K562 (cell line): ENCODE measurements at regions not wholly inside any gene's neighbourhood (a gene's known extent, or its start where the extent isn't known, plus 50 kb on each side); places are given as distances from the start of the nearest gene placed in this dataset.

Experiments used
- DPF2 ChIP-seq: fragments of 450-650 bp; IDR thresholded peaks from 2 replicates; pipeline ENCODE4 v1.6.1; 2016
- MTA3 ChIP-seq: fragments of 450-650 bp; formaldehyde crosslinking; IDR thresholded peaks from 2 replicates; pipeline ENCODE4 v1.6.1; 2017; ENCODE audit warnings: mild to moderate bottlenecking, borderline replicate concordance
- POLR2A ChIP-seq: fragments of 450-650 bp; conservative IDR thresholded peaks from 2 replicates; pipeline ENCODE4 v1.6.1; 2016
- TBP ChIP-seq: optimal IDR thresholded peaks from 2 replicates; pipeline ENCODE3; 2011; ENCODE audit warnings: low read depth, low read length, improper control_type of control experiment
- TF ChIP-seq, protein P1 (sequence below): sonication (generic); formaldehyde crosslinking; IDR thresholded peaks from 2 replicates; pipeline ENCODE4 v1.8.1; 2023; ENCODE audit warnings: mild to moderate bottlenecking, missing genetic modification reagents
- TF ChIP-seq, protein P2 (sequence below), 2 experiments: fragments of 450-650 bp in 1 of 2; sonication (generic) in 1 of 2; formaldehyde crosslinking in 1 of 2; IDR thresholded peaks; 2 replicates each; pipeline versions ENCODE4 v1.7.1 to v1.9.0; 2016 to 2022; ENCODE audit warnings: inconsistent platforms in 1 of 2, mild to moderate bottlenecking in 1 of 2, missing genetic modification reagents in 1 of 2
- TF ChIP-seq, protein P3 (sequence below): fragments of 200-800 bp; sonication (Bioruptor generic); IDR thresholded peaks from 2 replicates; pipeline ENCODE4 v1.6.1; 2017; ENCODE audit warnings: missing genetic modification characterization, missing compliant biosample characterization
- TF ChIP-seq, protein P4 (sequence below): sonication (generic); formaldehyde crosslinking; IDR thresholded peaks from 2 replicates; pipeline ENCODE4 v1.8.0; 2022; ENCODE audit warnings: missing genetic modification reagents, mild to moderate bottlenecking, borderline replicate concordance

DNA sequence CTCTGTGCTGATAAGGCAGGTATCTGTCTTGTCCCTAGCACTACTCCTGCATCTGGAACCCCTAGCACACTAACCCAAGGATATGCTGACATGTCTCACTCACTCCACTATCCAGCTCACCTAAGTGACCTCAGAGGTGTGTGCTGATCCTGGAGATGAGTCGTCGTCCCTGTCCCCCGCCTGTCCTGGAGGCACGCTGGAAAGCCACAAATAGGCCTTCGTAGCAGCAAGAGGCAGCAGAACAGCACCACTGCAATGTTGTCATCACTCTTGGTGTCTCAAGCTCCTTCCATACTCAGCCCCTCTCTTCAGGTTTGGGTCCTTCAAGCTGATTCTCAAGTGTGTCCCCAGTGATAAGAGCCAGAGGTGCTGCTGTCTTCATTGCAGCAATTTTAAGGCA, 73.0 kb upstream of the ITGA6 start:
- TF ChIP-seq DPF2 (no peak), POLR2A (no peak), MTA3 (no peak), TBP (no peak)
- TF ChIP-seq, protein P1, sequence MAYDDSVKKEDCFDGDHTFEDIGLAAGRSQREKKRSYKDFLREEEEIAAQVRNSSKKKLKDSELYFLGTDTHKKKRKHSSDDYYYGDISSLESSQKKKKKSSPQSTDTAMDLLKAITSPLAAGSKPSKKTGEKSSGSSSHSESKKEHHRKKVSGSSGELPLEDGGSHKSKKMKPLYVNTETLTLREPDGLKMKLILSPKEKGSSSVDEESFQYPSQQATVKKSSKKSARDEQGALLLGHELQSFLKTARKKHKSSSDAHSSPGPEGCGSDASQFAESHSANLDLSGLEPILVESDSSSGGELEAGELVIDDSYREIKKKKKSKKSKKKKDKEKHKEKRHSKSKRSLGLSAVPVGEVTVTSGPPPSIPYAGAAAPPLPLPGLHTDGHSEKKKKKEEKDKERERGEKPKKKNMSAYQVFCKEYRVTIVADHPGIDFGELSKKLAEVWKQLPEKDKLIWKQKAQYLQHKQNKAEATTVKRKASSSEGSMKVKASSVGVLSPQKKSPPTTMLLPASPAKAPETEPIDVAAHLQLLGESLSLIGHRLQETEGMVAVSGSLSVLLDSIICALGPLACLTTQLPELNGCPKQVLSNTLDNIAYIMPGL, result no peak
- TF ChIP-seq, protein P2, sequence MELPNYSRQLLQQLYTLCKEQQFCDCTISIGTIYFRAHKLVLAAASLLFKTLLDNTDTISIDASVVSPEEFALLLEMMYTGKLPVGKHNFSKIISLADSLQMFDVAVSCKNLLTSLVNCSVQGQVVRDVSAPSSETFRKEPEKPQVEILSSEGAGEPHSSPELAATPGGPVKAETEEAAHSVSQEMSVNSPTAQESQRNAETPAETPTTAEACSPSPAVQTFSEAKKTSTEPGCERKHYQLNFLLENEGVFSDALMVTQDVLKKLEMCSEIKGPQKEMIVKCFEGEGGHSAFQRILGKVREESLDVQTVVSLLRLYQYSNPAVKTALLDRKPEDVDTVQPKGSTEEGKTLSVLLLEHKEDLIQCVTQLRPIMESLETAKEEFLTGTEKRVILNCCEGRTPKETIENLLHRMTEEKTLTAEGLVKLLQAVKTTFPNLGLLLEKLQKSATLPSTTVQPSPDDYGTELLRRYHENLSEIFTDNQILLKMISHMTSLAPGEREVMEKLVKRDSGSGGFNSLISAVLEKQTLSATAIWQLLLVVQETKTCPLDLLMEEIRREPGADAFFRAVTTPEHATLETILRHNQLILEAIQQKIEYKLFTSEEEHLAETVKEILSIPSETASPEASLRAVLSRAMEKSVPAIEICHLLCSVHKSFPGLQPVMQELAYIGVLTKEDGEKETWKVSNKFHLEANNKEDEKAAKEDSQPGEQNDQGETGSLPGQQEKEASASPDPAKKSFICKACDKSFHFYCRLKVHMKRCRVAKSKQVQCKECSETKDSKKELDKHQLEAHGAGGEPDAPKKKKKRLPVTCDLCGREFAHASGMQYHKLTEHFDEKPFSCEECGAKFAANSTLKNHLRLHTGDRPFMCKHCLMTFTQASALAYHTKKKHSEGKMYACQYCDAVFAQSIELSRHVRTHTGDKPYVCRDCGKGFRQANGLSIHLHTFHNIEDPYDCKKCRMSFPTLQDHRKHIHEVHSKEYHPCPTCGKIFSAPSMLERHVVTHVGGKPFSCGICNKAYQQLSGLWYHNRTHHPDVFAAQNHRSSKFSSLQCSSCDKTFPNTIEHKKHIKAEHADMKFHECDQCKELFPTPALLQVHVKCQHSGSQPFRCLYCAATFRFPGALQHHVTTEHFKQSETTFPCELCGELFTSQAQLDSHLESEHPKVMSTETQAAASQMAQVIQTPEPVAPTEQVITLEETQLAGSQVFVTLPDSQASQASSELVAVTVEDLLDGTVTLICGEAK (IDR thresholded peaks at IDR 0.05), result no peak
- TF ChIP-seq, protein P2 (CRISPR knock-in tag; IDR thresholded peaks at IDR 0.05), result no peak
- TF ChIP-seq, protein P3, sequence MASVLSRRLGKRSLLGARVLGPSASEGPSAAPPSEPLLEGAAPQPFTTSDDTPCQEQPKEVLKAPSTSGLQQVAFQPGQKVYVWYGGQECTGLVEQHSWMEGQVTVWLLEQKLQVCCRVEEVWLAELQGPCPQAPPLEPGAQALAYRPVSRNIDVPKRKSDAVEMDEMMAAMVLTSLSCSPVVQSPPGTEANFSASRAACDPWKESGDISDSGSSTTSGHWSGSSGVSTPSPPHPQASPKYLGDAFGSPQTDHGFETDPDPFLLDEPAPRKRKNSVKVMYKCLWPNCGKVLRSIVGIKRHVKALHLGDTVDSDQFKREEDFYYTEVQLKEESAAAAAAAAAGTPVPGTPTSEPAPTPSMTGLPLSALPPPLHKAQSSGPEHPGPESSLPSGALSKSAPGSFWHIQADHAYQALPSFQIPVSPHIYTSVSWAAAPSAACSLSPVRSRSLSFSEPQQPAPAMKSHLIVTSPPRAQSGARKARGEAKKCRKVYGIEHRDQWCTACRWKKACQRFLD (CRISPR knock-in tag), result no peak
- TF ChIP-seq, protein P4, sequence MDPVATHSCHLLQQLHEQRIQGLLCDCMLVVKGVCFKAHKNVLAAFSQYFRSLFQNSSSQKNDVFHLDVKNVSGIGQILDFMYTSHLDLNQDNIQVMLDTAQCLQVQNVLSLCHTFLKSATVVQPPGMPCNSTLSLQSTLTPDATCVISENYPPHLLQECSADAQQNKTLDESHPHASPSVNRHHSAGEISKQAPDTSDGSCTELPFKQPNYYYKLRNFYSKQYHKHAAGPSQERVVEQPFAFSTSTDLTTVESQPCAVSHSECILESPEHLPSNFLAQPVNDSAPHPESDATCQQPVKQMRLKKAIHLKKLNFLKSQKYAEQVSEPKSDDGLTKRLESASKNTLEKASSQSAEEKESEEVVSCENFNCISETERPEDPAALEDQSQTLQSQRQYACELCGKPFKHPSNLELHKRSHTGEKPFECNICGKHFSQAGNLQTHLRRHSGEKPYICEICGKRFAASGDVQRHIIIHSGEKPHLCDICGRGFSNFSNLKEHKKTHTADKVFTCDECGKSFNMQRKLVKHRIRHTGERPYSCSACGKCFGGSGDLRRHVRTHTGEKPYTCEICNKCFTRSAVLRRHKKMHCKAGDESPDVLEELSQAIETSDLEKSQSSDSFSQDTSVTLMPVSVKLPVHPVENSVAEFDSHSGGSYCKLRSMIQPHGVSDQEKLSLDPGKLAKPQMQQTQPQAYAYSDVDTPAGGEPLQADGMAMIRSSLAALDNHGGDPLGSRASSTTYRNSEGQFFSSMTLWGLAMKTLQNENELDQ (CRISPR knock-in tag), result no peak
